Stomach smooth muscle (tissue), 2 donors: ENCODE measurements at regions not wholly inside any gene's neighbourhood (a gene's known extent, or its start where the extent isn't known, plus 50 kb on each side); places are given as distances from the start of the nearest gene placed in this dataset.
"Not testable (repeated sequence)": the region's sequence is repeated elsewhere in the genome, so short reads cannot be mapped to it uniquely, and the experiment has no call there.

Experiments used
- H3K27ac ChIP-seq: one replicate; pipeline ENCODE4 v1.7.0; 2013; ENCODE audit warnings: mild to moderate bottlenecking, low read length, inconsistent platforms
- H3K27me3 ChIP-seq, 2 donors: one replicate each; pipeline ENCODE4 v1.7.0; 2013; ENCODE audit warnings: low read length in 2 of 2; ENCODE audit not compliant: insufficient read depth in 2 of 2, control insufficient read depth in 1 of 2
- H3K36me3 ChIP-seq, 2 donors: one replicate each; pipeline ENCODE4 v1.7.0; 2013; ENCODE audit warnings: low read length in 2 of 2; ENCODE audit not compliant: control insufficient read depth in 2 of 2, insufficient read depth in 2 of 2
- H3K4me1 ChIP-seq: one replicate; pipeline ENCODE4 v1.7.0; 2013; ENCODE audit warnings: low read length; ENCODE audit not compliant: control insufficient read depth, insufficient read depth
- H3K4me3 ChIP-seq, 2 donors: one replicate each; pipeline ENCODE4 v1.7.0; 2013; ENCODE audit warnings: low read length in 2 of 2
- H3K9ac ChIP-seq, 2 donors: one replicate each; pipeline ENCODE4 v1.7.0; 2013; ENCODE audit warnings: low read length in 2 of 2, mild to moderate bottlenecking in 1 of 2
- H3K9me3 ChIP-seq, 2 donors: one replicate each; pipeline ENCODE4 v1.7.0; 2013; ENCODE audit warnings: low read length in 2 of 2; ENCODE audit not compliant: control insufficient read depth in 2 of 2
- donor health status: healthy.
- donor health status: Pancreatic carcinoma.

GRCh38 chr20:53872081-53872541 lies 198.3 kb downstream of the BCAS1 start:
- Histone ChIP-seq H3K9me3 (no peaks in the 10 kb centered on the region), H3K9ac (no peak overlapping the region), H3K4me1 (no peaks in the 10 kb centered on the region), H3K27ac (no peak overlapping the region), H3K4me3 (no peak overlapping the region), H3K27me3 (no peaks in the 10 kb centered on the region), H3K36me3 (no peaks in the 10 kb centered on the region)

- H3K27ac ChIP-seq, result no peak overlapping the region
- H3K9ac ChIP-seq, result no peak overlapping the region
- no peaks in the 10 kb centered on the region for H3K36me3 ChIP-seq
- H3K9me3 ChIP-seq, result no peaks in the 10 kb centered on the region
- H3K27me3 ChIP-seq, result no peaks in the 10 kb centered on the region
- peaks cover 1% of the 10 kb centered on the region for H3K4me1 ChIP-seq
- no peak overlapping the region for H3K4me3 ChIP-seq
Measured at GRCh38 chr20:53871541-53871940, 198.9 kb downstream of the BCAS1 start.

GRCh38 chr20:53870426-53871315 lies 199.7 kb downstream of the BCAS1 start:
- Histone ChIP-seq H3K9me3 (no peaks in the 10 kb centered on the region), H3K4me3 (no peak overlapping the region), H3K27ac (no peak overlapping the region), H3K4me1 (peaks cover 9% of the 10 kb centered on the region), H3K36me3 (no peaks in the 10 kb centered on the region), H3K9ac (no peak overlapping the region), H3K27me3 (no peaks in the 10 kb centered on the region)

- Histone ChIP-seq H3K4me3 (no peak overlapping the region), H3K9me3 (no peaks in the 10 kb centered on the region), H3K27me3 (no peaks in the 10 kb centered on the region), H3K9ac (no peak overlapping the region), H3K36me3 (no peaks in the 10 kb centered on the region), H3K4me1 (peaks cover 16% of the 10 kb centered on the region), H3K27ac (no peak overlapping the region)
Measured at GRCh38 chr20:53869466-53870258, 200.7 kb downstream of the BCAS1 start.

- no peaks in the 10 kb centered on the region for H3K27me3 ChIP-seq
- no peak overlapping the region for H3K4me3 ChIP-seq
- no peaks in the 10 kb centered on the region for H3K36me3 ChIP-seq
- H3K27ac ChIP-seq, result no peak overlapping the region
- peaks cover 16% of the 10 kb centered on the region for H3K4me1 ChIP-seq
- H3K9ac ChIP-seq, result no peak overlapping the region
- H3K9me3 ChIP-seq, result no peaks in the 10 kb centered on the region
Measured at GRCh38 chr20:53867741-53868351, 202.5 kb downstream of the BCAS1 start.

- no peak overlapping the region for H3K4me3 ChIP-seq
- peaks cover 16% of the 10 kb centered on the region for H3K4me1 ChIP-seq
- H3K27me3 ChIP-seq, result no peaks in the 10 kb centered on the region
- no peaks in the 10 kb centered on the region for H3K9me3 ChIP-seq
- no peaks in the 10 kb centered on the region for H3K36me3 ChIP-seq
- H3K27ac ChIP-seq, result peak overlapping the region; percentile 55
- no peak overlapping the region for H3K9ac ChIP-seq
Measured at GRCh38 chr20:53866794-53867740, 203.3 kb downstream of the BCAS1 start.

GRCh38 chr20:53865901-53866793 lies 204.2 kb downstream of the BCAS1 start:
- Histone ChIP-seq H3K9ac (peak overlapping the region; percentile 28 to 29), H3K4me1 (peaks cover 16% of the 10 kb centered on the region), H3K36me3 (no peaks in the 10 kb centered on the region), H3K4me3 (peak overlapping the region; percentile 26 to 57), H3K27ac (peak overlapping the region; percentile 55), H3K27me3 (no peaks in the 10 kb centered on the region), H3K9me3 (no peaks in the 10 kb centered on the region)

GRCh38 chr20:53864765-53865683 lies 205.4 kb downstream of the BCAS1 start:
- H3K9me3 ChIP-seq, result not testable (repeated sequence)

More at GRCh38 chr20:53864765-53865683, 205.4 kb downstream of the BCAS1 start:
- not testable (repeated sequence) for H3K4me3 ChIP-seq, H3K9ac ChIP-seq, H3K27me3 ChIP-seq, H3K36me3 ChIP-seq
- Histone ChIP-seq H3K27ac (peak overlapping the region; percentile 55), H3K4me1 (peaks cover 16% of the 10 kb centered on the region)
